Tibial nerve (tissue), 4 donors: ENCODE measurements at regions not wholly inside any gene's neighbourhood (a gene's known extent, or its start where the extent isn't known, plus 50 kb on each side); places are given as distances from the start of the nearest gene placed in this dataset.

Source experiments
- CTCF ChIP-seq, 5 experiments: fragments of 200-600 bp in 3 of 5; fragments of 450-650 bp in 2 of 5; sonication (generic) in 3 of 5; IDR thresholded peaks; one replicate each; pipeline ENCODE4 v1.5.1; 2016 to 2019; ENCODE audit warnings: antibody characterized with exemption in 5 of 5, mild to moderate bottlenecking in 3 of 5, moderate library complexity in 2 of 5
- EP300 ChIP-seq, 2 donors: sonication (generic); formaldehyde crosslinking; IDR thresholded peaks; one replicate each; pipeline ENCODE4 v1.6.1; 2017; ENCODE audit warnings: antibody characterized with exemption in 2 of 2, mild to moderate bottlenecking in 1 of 2

- no peak for TF ChIP-seq CTCF (IDR thresholded peaks at IDR 0.05)
- no peak for TF ChIP-seq EP300 (IDR thresholded peaks at IDR 0.05)
Observed at GRCh38 chr2:64363848-64364247, 90.1 kb upstream of the LGALSL start.
